HG03066 (cell line): ENCODE measurements at regions not wholly inside any gene's neighbourhood (a gene's known extent, or its start where the extent isn't known, plus 50 kb on each side); places are given as distances from the start of the nearest gene placed in this dataset.

ENCODE experiments used
- ATAC-seq: cut with Tn5 transposase; IDR thresholded peaks from one replicate; pipeline ENCODE4 v1.9.1; 2021; ENCODE audit warnings: low read depth; ENCODE audit not compliant: unreplicated experiment

- ATAC-seq = no peak
These were observed 176.9 kb upstream of the ESRRG start for GRCh38 chr1:216900116-216900620.

- no peak for ATAC-seq
These were observed 175.6 kb upstream of the ESRRG start for GRCh38 chr1:216898801-216899200.

GRCh38 chr1:216896146-216896545 lies 172.9 kb upstream of the ESRRG start:
- ATAC-seq = no peak

GRCh38 chr1:216894494-216894893 lies 171.3 kb upstream of the ESRRG start:
- no peak for ATAC-seq

- no peak for ATAC-seq
These were observed 169.4 kb upstream of the ESRRG start for GRCh38 chr1:216892581-216893160.

GRCh38 chr1:216890871-216891270 lies 167.6 kb upstream of the ESRRG start:
- ATAC-seq = no peak

- no peak for ATAC-seq
These were observed 165.5 kb upstream of the ESRRG start for GRCh38 chr1:216888731-216889130.

- no peak for ATAC-seq
These were observed 163.8 kb upstream of the ESRRG start for GRCh38 chr1:216887032-216887431.

- no peak for ATAC-seq
These were observed 161.5 kb upstream of the ESRRG start for GRCh38 chr1:216884614-216885229.

- ATAC-seq = no peak
These were observed 160.3 kb upstream of the ESRRG start for GRCh38 chr1:216883518-216883917.

- ATAC-seq = no peak
These were observed 158.5 kb upstream of the ESRRG start for GRCh38 chr1:216881695-216882094.

- ATAC-seq = no peak
These were observed 143.5 kb upstream of the ESRRG start for GRCh38 chr1:216866714-216867113.

- no peak for ATAC-seq
These were observed 132.6 kb upstream of the ESRRG start for GRCh38 chr1:216855810-216856209.

- no peak for ATAC-seq
These were observed 131.7 kb upstream of the ESRRG start for GRCh38 chr1:216854836-216855484.

GRCh38 chr1:216851073-216851472 lies 127.8 kb upstream of the ESRRG start:
- ATAC-seq = no peak

- ATAC-seq = no peak
These were observed 125.9 kb upstream of the ESRRG start for GRCh38 chr1:216849146-216849545.

- ATAC-seq = no peak
These were observed 124.3 kb upstream of the ESRRG start for GRCh38 chr1:216847397-216848036.

- no peak for ATAC-seq
These were observed 123.1 kb upstream of the ESRRG start for GRCh38 chr1:216846339-216846738.

GRCh38 chr1:216843409-216843808 lies 120.2 kb upstream of the ESRRG start:
- no peak for ATAC-seq

GRCh38 chr1:216841165-216841564 lies 117.9 kb upstream of the ESRRG start:
- ATAC-seq = no peak

GRCh38 chr1:216836316-216836715 lies 113.1 kb upstream of the ESRRG start:
- ATAC-seq = no peak
